ENCODE measurements at regions not wholly inside any gene's neighbourhood (a gene's known extent, or its start where the extent isn't known, plus 50 kb on each side); places are given as distances from the start of the nearest gene placed in this dataset.
A peak's percentile ranks its signal among the peaks of the same experiment; 100 is the strongest.

DNA sequence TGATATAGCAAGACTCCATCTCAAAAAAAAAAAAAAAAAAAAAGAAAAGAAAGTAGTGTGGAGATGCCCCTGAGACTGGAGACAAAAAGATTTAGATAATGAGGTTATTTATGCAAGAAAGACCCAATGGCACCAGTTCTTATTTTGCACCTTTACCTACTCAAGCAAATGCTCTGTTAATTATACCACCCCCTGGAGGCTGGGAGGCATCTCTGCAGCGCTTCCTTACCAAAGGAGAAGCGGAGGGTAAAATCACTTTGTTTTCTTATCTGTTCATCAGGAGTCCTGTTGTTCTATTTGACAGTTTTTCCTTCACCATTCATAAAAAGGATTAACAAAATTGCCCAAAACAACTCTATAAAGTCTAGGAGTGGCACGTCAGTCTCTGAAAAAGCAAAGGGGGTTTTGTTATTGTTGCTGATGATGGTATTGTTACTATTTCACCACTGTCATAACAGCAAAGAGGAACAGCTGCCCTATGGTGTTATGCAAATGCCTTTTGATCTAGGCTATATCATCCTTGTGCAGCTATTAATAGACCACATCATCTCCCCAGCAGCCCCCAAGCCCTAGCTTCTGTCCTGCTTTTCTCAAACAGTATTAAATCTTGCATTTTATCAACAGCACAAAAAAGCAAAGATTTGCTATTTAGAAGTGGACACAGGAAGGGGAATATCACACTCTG, 174.0 kb downstream of the PALM2AKAP2 start:
- Histone ChIP-seq H3K27ac (ENCODE audit: low read depth, low read length, poor library complexity, severe bottlenecking) (peak overlapping the region; percentile 96), H3K4me2 (ENCODE audit: low read length) (peak overlapping the region; percentile 50)

DNA sequence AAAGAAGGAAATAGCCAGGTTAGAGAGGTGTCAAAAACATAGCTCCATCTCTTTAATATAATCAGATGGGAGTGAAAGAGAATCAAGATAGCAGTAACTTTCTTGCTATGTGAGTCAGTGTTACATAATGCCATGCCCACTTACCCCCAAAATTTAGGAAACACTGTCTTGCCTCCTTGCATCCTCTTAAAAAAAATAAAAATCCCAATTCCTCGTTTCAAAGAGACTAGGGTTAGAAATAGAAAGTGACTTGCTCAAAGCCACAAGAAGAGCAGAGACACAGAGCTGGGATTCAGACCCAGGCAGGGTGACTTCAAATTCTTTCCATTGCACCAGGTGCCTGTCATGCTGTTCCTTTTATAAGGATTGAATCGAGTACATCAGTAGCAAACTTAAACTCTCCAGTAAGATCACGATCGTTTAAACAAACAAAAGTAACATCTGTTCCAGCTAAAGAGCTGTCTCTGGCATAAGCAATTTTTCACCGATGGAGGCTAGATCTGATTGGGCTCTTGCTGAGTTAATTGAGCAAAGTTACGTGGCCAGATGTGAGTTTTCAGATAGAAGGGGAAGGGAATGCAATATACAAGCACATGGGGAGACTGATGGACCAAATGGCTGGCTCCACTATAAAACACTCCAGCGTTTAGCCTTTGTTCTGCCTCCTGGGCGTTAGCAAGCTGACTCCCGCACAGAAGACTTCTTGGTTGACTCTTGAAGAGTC, 176.9 kb downstream of the PALM2AKAP2 start:
- no peaks in the 10 kb centered on the region for H3K9me2 ChIP-seq (ENCODE audit: low read depth, low read length)
- H2AFZ ChIP-seq (ENCODE audit: low read length): peak overlapping the region; percentile 87
- no peaks in the 10 kb centered on the region for H3K27me3 ChIP-seq (ENCODE audit: insufficient read depth, low read length)
- no peaks in the 10 kb centered on the region for H4K20me1 ChIP-seq (ENCODE audit: insufficient read depth, low read length)
- H3K27ac ChIP-seq (ENCODE audit: low read depth, low read length, poor library complexity, severe bottlenecking): peak overlapping the region; percentile 84
- no peaks in the 10 kb centered on the region for H3K36me3 ChIP-seq (ENCODE audit: insufficient read depth, low read length)
- peak overlapping the region; percentile 48 for H3K9ac ChIP-seq (ENCODE audit: low read length)
- TF ChIP-seq EZH2 (IDR thresholded peaks at IDR 0.05; ENCODE audit: borderline replicate concordance, low read length): no peak
- TF ChIP-seq, protein P1, sequence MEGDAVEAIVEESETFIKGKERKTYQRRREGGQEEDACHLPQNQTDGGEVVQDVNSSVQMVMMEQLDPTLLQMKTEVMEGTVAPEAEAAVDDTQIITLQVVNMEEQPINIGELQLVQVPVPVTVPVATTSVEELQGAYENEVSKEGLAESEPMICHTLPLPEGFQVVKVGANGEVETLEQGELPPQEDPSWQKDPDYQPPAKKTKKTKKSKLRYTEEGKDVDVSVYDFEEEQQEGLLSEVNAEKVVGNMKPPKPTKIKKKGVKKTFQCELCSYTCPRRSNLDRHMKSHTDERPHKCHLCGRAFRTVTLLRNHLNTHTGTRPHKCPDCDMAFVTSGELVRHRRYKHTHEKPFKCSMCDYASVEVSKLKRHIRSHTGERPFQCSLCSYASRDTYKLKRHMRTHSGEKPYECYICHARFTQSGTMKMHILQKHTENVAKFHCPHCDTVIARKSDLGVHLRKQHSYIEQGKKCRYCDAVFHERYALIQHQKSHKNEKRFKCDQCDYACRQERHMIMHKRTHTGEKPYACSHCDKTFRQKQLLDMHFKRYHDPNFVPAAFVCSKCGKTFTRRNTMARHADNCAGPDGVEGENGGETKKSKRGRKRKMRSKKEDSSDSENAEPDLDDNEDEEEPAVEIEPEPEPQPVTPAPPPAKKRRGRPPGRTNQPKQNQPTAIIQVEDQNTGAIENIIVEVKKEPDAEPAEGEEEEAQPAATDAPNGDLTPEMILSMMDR (IDR thresholded peaks at IDR 0.05; ENCODE audit: low read length): no peak
- no peak overlapping the region for H3K4me3 ChIP-seq (ENCODE audit: low read depth, low read length, poor library complexity, severe bottlenecking)
- peaks cover 78% of the 10 kb centered on the region for H3K4me1 ChIP-seq (ENCODE audit: insufficient read depth, low read length, severe bottlenecking)
- H3F3A ChIP-seq (ENCODE audit: insufficient read depth, low read length): peaks cover 3% of the 10 kb centered on the region; the same call in 1 of the 2 replicates
- no peaks in the 10 kb centered on the region for H3K9me3 ChIP-seq (ENCODE audit: low read length)
- peak overlapping the region; percentile 60 for H3K4me2 ChIP-seq (ENCODE audit: low read length)
- no peaks in the 10 kb centered on the region for H3K79me2 ChIP-seq (ENCODE audit: insufficient read depth, low read length)

More for the DNA sequence above, 174.0 kb downstream of the PALM2AKAP2 start:
- H3K4me1 ChIP-seq (ENCODE audit: insufficient read depth, low read length, severe bottlenecking): peaks cover 100% of the 10 kb centered on the region
- peaks cover 3% of the 10 kb centered on the region; the same call in 1 of the 2 replicates for H3F3A ChIP-seq (ENCODE audit: insufficient read depth, low read length)
- H3K27me3 ChIP-seq (ENCODE audit: insufficient read depth, low read length): no peaks in the 10 kb centered on the region
- peak overlapping the region; percentile 18 for H3K4me3 ChIP-seq (ENCODE audit: low read depth, low read length, poor library complexity, severe bottlenecking)
- H3K79me2 ChIP-seq (ENCODE audit: insufficient read depth, low read length): no peaks in the 10 kb centered on the region
- H3K36me3 ChIP-seq (ENCODE audit: insufficient read depth, low read length): no peaks in the 10 kb centered on the region
- no peaks in the 10 kb centered on the region for H3K9me3 ChIP-seq (ENCODE audit: low read length)
- H2AFZ ChIP-seq (ENCODE audit: low read length): no peak overlapping the region
- no peaks in the 10 kb centered on the region for H4K20me1 ChIP-seq (ENCODE audit: insufficient read depth, low read length)
- H3K9me2 ChIP-seq (ENCODE audit: low read depth, low read length): no peaks in the 10 kb centered on the region
- peak overlapping the region; percentile 27; the same call in 1 of the 2 replicates for H3K9ac ChIP-seq (ENCODE audit: low read length)
- TF ChIP-seq, protein P1 (IDR thresholded peaks at IDR 0.05; ENCODE audit: low read length): peak; percentile 90
- TF ChIP-seq EZH2 (IDR thresholded peaks at IDR 0.05; ENCODE audit: borderline replicate concordance, low read length): no peak

DNA sequence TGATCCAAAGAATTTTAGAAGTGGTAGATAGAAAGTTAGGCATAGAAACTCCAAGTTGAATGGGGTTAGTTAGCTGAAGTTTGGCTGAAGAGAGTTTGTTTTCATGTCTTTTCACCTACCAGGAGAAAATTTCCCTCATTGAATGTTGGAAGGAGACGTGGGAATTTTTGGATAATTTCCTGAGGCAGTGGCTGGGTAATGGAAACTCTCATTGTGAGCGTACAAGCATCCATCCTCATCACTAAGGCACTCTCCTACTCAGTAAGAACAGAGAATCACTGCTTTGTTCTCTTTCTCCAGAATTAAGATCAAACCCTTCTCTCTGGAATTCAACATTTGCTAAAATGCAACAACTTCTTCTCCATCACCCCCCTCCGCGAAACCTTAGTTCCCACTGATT, 179.7 kb downstream of the PALM2AKAP2 start:
- no peak overlapping the region for H3K4me3 ChIP-seq (ENCODE audit: low read depth, low read length, poor library complexity, severe bottlenecking)
- no peaks in the 10 kb centered on the region for H3K9me2 ChIP-seq (ENCODE audit: low read depth, low read length)
- no peak overlapping the region for H2AFZ ChIP-seq (ENCODE audit: low read length)
- H3K9me3 ChIP-seq (ENCODE audit: low read length): no peaks in the 10 kb centered on the region
- no peak for TF ChIP-seq EZH2 (IDR thresholded peaks at IDR 0.05; ENCODE audit: borderline replicate concordance, low read length)
- TF ChIP-seq, protein P1 (IDR thresholded peaks at IDR 0.05; ENCODE audit: low read length): no peak
- H3K36me3 ChIP-seq (ENCODE audit: insufficient read depth, low read length): no peaks in the 10 kb centered on the region
- peaks cover 74% of the 10 kb centered on the region for H3K4me1 ChIP-seq (ENCODE audit: insufficient read depth, low read length, severe bottlenecking)
- H3K4me2 ChIP-seq (ENCODE audit: low read length): no peak overlapping the region
- H3K79me2 ChIP-seq (ENCODE audit: insufficient read depth, low read length): no peaks in the 10 kb centered on the region
- no peak overlapping the region for H3K9ac ChIP-seq (ENCODE audit: low read length)
- H3K27ac ChIP-seq (ENCODE audit: low read depth, low read length, poor library complexity, severe bottlenecking): no peak overlapping the region
- H4K20me1 ChIP-seq (ENCODE audit: insufficient read depth, low read length): no peaks in the 10 kb centered on the region
- H3K27me3 ChIP-seq (ENCODE audit: insufficient read depth, low read length): no peaks in the 10 kb centered on the region
- 0 out of 2 replicates have a peak, but pooled peaks cover 3% of the 10 kb centered on the region for H3F3A ChIP-seq (ENCODE audit: insufficient read depth, low read length)
